ENCODE measurements at regions not wholly inside any gene's neighbourhood (a gene's known extent, or its start where the extent isn't known, plus 50 kb on each side); places are given as distances from the start of the nearest gene placed in this dataset.

- DNase-seq (ENCODE audit: low read depth) = peak; percentile 59
Observed at GRCh38 chr3:132822266-132822665, 100.1 kb upstream of the NPHP3 start.

GRCh38 chr3:132821314-132821713, 99.1 kb upstream of the NPHP3 start:
- DNase-seq (ENCODE audit: low read depth) = no peak

- no peak for DNase-seq (ENCODE audit: low read depth)
Observed at GRCh38 chr3:132818251-132818650, 96.0 kb upstream of the NPHP3 start.

- DNase-seq (ENCODE audit: low read depth) = no peak
Observed at GRCh38 chr3:132817646-132818177, 95.5 kb upstream of the NPHP3 start.

- no peak for DNase-seq (ENCODE audit: low read depth)
Observed at GRCh38 chr3:132805071-132805470, 82.9 kb upstream of the NPHP3 start.

- DNase-seq (ENCODE audit: low read depth) = peak; percentile 28
Observed at GRCh38 chr3:132804498-132804897, 82.3 kb upstream of the NPHP3 start.

- no peak for DNase-seq (ENCODE audit: low read depth)
Observed at GRCh38 chr3:132803889-132804288, 81.7 kb upstream of the NPHP3 start.

- no peak for DNase-seq (ENCODE audit: low read depth)
Observed at GRCh38 chr3:132800958-132801357, 78.7 kb upstream of the NPHP3 start.

GRCh38 chr3:132790806-132791205, 68.6 kb upstream of the NPHP3 start:
- DNase-seq (ENCODE audit: low read depth) = no peak

- DNase-seq (ENCODE audit: low read depth) = no peak
Observed at GRCh38 chr3:132789959-132790358, 67.8 kb upstream of the NPHP3 start.

- DNase-seq (ENCODE audit: low read depth) = peak; percentile 95
Observed at GRCh38 chr3:132788301-132788671, 66.1 kb upstream of the NPHP3 start.

- peak; percentile 32 for DNase-seq (ENCODE audit: low read depth)
Observed at GRCh38 chr3:132787616-132788300, 65.5 kb upstream of the NPHP3 start.

GRCh38 chr3:132786890-132787289, 64.7 kb upstream of the NPHP3 start:
- DNase-seq (ENCODE audit: low read depth) = no peak

- peak; percentile 25 for DNase-seq (ENCODE audit: low read depth)
Observed at GRCh38 chr3:132785292-132785691, 63.1 kb upstream of the NPHP3 start.

- no peak for DNase-seq (ENCODE audit: low read depth)
Observed at GRCh38 chr3:132784502-132785025, 62.4 kb upstream of the NPHP3 start.

GRCh38 chr3:132783152-132783551, 60.9 kb upstream of the NPHP3 start:
- no peak for DNase-seq (ENCODE audit: low read depth)

GRCh38 chr3:132781922-132782321, 59.7 kb upstream of the NPHP3 start:
- DNase-seq (ENCODE audit: low read depth) = no peak

- no peak for DNase-seq (ENCODE audit: low read depth)
Observed at GRCh38 chr3:132777171-132777570, 55.0 kb upstream of the NPHP3 start.

GRCh38 chr3:132773071-132773619, 50.9 kb upstream of the NPHP3 start:
- no peak for DNase-seq (ENCODE audit: low read depth)

- DNase-seq (ENCODE audit: low read depth) = no peak
Observed at GRCh38 chr3:132772252-132772651, 50.0 kb upstream of the NPHP3 start.

All from stromal cell of bone marrow (primary cell).